ENCODE measurements at regions not wholly inside any gene's neighbourhood (a gene's known extent, or its start where the extent isn't known, plus 50 kb on each side); places are given as distances from the start of the nearest gene placed in this dataset.
A peak's percentile ranks its signal among the peaks of the same experiment; 100 is the strongest.

GRCh38 chr4:26204249-26204825, 116.5 kb upstream of the RBPJ start:
- Histone ChIP-seq H3K27me3 (ENCODE audit: control insufficient read depth, insufficient read depth, low read length) (no peaks in the 10 kb centered on the region), H3K36me3 (ENCODE audit: control insufficient read depth, insufficient read depth, low read length) (no peaks in the 10 kb centered on the region), H3K27ac (ENCODE audit: low read length) (no peak overlapping the region), H3K4me1 (ENCODE audit: control insufficient read depth, insufficient read depth, low read length) (peaks cover 22% of the 10 kb centered on the region), H3K9me3 (ENCODE audit: control insufficient read depth, insufficient read depth, low read length) (no peaks in the 10 kb centered on the region), H3K4me3 (ENCODE audit: low read length) (no peak overlapping the region)
- WGBS (ENCODE audit: insufficient coverage) = 66% methylated on average over 8 of the region's 8 CpGs
- DNase-seq (peak in 1 of 2 donors; percentile 61), ATAC-seq (peak; percentile 66 to 80 (median 79))
- Mint-ChIP-seq H3K4me3 (peak overlapping the region; percentile 22), H3K9me3 (no peaks in the 10 kb centered on the region), H3K4me1 (peaks cover 16 to 24% of the 10 kb centered on the region in 2 donors), H3K27me3 (ENCODE audit: low read depth in 2 of 2) (no peaks in the 10 kb centered on the region), H3K36me3 (no peaks in the 10 kb centered on the region), H3K27ac (peak overlapping the region; percentile 34 to 67)
- intact Hi-C loops (cut with micrococcal nuclease) = no loop called here
- TF ChIP-seq, protein P1, sequence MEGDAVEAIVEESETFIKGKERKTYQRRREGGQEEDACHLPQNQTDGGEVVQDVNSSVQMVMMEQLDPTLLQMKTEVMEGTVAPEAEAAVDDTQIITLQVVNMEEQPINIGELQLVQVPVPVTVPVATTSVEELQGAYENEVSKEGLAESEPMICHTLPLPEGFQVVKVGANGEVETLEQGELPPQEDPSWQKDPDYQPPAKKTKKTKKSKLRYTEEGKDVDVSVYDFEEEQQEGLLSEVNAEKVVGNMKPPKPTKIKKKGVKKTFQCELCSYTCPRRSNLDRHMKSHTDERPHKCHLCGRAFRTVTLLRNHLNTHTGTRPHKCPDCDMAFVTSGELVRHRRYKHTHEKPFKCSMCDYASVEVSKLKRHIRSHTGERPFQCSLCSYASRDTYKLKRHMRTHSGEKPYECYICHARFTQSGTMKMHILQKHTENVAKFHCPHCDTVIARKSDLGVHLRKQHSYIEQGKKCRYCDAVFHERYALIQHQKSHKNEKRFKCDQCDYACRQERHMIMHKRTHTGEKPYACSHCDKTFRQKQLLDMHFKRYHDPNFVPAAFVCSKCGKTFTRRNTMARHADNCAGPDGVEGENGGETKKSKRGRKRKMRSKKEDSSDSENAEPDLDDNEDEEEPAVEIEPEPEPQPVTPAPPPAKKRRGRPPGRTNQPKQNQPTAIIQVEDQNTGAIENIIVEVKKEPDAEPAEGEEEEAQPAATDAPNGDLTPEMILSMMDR (IDR thresholded peaks at IDR 0.05) = no peak

DNA sequence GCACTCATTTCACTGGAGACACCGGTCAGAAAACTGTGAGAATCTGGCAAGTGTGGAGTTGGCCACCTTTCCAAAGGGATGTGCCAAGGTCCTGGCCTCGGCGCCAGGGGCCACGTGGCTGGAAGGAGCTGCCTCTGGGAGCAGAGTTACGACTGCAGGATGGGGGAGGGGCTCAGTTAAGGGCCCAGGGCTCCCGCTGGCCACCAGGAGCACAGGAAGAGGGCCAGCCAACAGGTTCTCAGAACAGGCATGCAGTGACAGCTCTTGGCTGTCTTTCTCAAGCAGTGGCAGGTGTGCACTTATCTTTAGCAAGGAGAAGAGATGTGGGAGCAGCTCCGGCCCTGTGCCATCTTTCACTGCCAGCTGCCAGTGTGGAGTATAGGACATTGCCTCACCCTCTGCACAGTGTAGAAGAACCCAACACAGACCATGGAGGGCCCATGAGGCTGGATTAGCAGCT, 115.9 kb upstream of the RBPJ start:
- H3K4me3 Mint-ChIP-seq = no peak overlapping the region
- ATAC-seq = no peak

DNA sequence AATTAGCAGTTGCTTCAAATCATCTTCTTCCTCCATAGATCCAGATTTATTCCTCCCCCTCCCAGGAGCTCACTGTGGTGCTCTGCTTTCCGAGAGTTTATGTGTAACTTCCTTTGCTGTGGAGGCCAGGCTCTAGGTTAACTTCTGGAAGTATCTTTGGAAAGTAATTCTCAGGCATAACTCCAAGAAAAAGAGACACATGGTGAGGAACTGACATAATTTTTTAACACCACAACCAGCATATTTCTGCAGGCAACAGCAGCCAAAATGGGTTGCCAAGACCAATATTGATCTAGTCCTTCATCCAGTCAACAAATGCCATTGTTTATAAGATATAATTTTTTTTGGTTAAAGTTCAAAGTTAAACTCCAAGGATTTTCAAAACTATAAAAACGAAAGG, 114.5 kb upstream of the RBPJ start:
- Histone ChIP-seq H3K36me3 (ENCODE audit: control insufficient read depth, insufficient read depth, low read length) (no peaks in the 10 kb centered on the region), H3K27me3 (ENCODE audit: control insufficient read depth, insufficient read depth, low read length) (no peaks in the 10 kb centered on the region), H3K4me3 (ENCODE audit: low read length) (no peak overlapping the region), H3K4me1 (ENCODE audit: control insufficient read depth, insufficient read depth, low read length) (peaks cover 22% of the 10 kb centered on the region), H3K9me3 (ENCODE audit: control insufficient read depth, insufficient read depth, low read length) (no peaks in the 10 kb centered on the region), H3K27ac (ENCODE audit: low read length) (no peak overlapping the region)
- no peak for DNase-seq
- 80% methylated on average over 1 of the region's 2 CpGs for WGBS (ENCODE audit: insufficient coverage)
- ATAC-seq = no peak
- intact Hi-C loops (cut with micrococcal nuclease) = no loop called here
- peaks cover 8 to 17% of the 10 kb centered on the region in 2 donors for H3K27me3 Mint-ChIP-seq (ENCODE audit: low read depth in 2 of 2)
- H3K4me3 Mint-ChIP-seq = no peak overlapping the region
- peaks cover 16 to 22% of the 10 kb centered on the region in 2 donors for H3K4me1 Mint-ChIP-seq
- H3K27ac Mint-ChIP-seq = no peak overlapping the region
- no peaks in the 10 kb centered on the region for H3K9me3 Mint-ChIP-seq
- TF ChIP-seq, protein P1 (IDR thresholded peaks at IDR 0.05) = no peak
- H3K36me3 Mint-ChIP-seq = no peaks in the 10 kb centered on the region

More for the DNA sequence above, 115.9 kb upstream of the RBPJ start:
- peaks cover 22% of the 10 kb centered on the region for H3K4me1 ChIP-seq (ENCODE audit: control insufficient read depth, insufficient read depth, low read length)
- H3K36me3 ChIP-seq (ENCODE audit: control insufficient read depth, insufficient read depth, low read length) = no peaks in the 10 kb centered on the region
- Mint-ChIP-seq H3K27me3 (ENCODE audit: low read depth in 2 of 2) (peaks cover 3% of the 10 kb centered on the region in 2 donors), H3K4me1 (peaks cover 16 to 22% of the 10 kb centered on the region in 2 donors), H3K9me3 (no peaks in the 10 kb centered on the region), H3K27ac (no peak overlapping the region), H3K36me3 (no peaks in the 10 kb centered on the region)
- intact Hi-C loops (cut with micrococcal nuclease) = no loop called here
- H3K9me3 ChIP-seq (ENCODE audit: control insufficient read depth, insufficient read depth, low read length) = no peaks in the 10 kb centered on the region
- H3K4me3 ChIP-seq (ENCODE audit: low read length) = no peak overlapping the region
- TF ChIP-seq, protein P1 (IDR thresholded peaks at IDR 0.05) = no peak
- H3K27me3 ChIP-seq (ENCODE audit: control insufficient read depth, insufficient read depth, low read length) = no peaks in the 10 kb centered on the region
- WGBS (ENCODE audit: insufficient coverage) = 94% methylated on average over 7 of the region's 7 CpGs
- no peak for DNase-seq
- no peak overlapping the region for H3K27ac ChIP-seq (ENCODE audit: low read length)

DNA sequence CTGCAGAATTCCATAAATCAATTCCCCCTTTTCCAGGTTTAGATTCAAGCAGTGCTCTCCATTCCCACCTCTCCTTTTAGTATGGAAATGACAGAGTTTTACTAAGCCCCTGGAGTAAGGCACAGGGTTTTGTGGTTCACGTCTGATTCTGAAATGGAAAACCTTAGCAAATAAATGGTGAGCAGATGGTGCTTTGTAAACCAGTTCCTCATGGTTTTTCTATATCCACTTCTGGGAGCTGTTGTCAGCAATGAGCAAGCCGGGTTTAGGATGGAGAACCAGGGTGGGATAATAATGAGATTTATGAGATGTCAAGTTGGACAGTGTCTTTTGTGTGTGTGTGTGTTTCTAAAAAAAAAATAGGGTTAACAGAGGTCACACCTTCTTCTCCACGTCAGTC, 113.8 kb upstream of the RBPJ start:
- H3K4me3 Mint-ChIP-seq = no peak overlapping the region
- H3K4me3 ChIP-seq (ENCODE audit: low read length) = no peak overlapping the region
- intact Hi-C loops (cut with micrococcal nuclease) = no loop called here
- TF ChIP-seq, protein P1 (IDR thresholded peaks at IDR 0.05) = no peak
- H3K27me3 ChIP-seq (ENCODE audit: control insufficient read depth, insufficient read depth, low read length) = no peaks in the 10 kb centered on the region
- no peaks in the 10 kb centered on the region for H3K36me3 ChIP-seq (ENCODE audit: control insufficient read depth, insufficient read depth, low read length)
- H3K9me3 Mint-ChIP-seq = no peaks in the 10 kb centered on the region
- no peak overlapping the region for H3K27ac Mint-ChIP-seq
- no peak overlapping the region for H3K27ac ChIP-seq (ENCODE audit: low read length)
- H3K4me1 Mint-ChIP-seq = peaks cover 16 to 22% of the 10 kb centered on the region in 2 donors
- H3K36me3 Mint-ChIP-seq = no peaks in the 10 kb centered on the region
- DNase-seq (no peak), ATAC-seq (no peak)
- no peaks in the 10 kb centered on the region for H3K9me3 ChIP-seq (ENCODE audit: control insufficient read depth, insufficient read depth, low read length)
- H3K27me3 Mint-ChIP-seq (ENCODE audit: low read depth in 2 of 2) = peaks cover 8 to 21% of the 10 kb centered on the region in 2 donors
- peaks cover 22% of the 10 kb centered on the region for H3K4me1 ChIP-seq (ENCODE audit: control insufficient read depth, insufficient read depth, low read length)
- 60% methylated on average over 3 of the region's 3 CpGs for WGBS (ENCODE audit: insufficient coverage)

Data from natural killer cell (primary cell).